OCI-LY3 (cell line): ENCODE measurements at regions not wholly inside any gene's neighbourhood (a gene's known extent, or its start where the extent isn't known, plus 50 kb on each side); places are given as distances from the start of the nearest gene placed in this dataset.

Source experiments
- EZH2phosphoT487 ChIP-seq: fragments of 200-600 bp; shearing (Covaris generic); IDR thresholded peaks from 2 replicates; pipeline ENCODE4 v1.6.1; 2018; ENCODE audit warnings: antibody characterized with exemption, mixed run types, low read depth
- TF ChIP-seq, protein P1 (sequence below): fragments of 200-600, 300-600 bp; sonication (generic); IDR thresholded peaks from 2 replicates; pipeline ENCODE4 v1.5.1; 2014; ENCODE audit warnings: antibody characterized with exemption, low read length, low read depth

DNA sequence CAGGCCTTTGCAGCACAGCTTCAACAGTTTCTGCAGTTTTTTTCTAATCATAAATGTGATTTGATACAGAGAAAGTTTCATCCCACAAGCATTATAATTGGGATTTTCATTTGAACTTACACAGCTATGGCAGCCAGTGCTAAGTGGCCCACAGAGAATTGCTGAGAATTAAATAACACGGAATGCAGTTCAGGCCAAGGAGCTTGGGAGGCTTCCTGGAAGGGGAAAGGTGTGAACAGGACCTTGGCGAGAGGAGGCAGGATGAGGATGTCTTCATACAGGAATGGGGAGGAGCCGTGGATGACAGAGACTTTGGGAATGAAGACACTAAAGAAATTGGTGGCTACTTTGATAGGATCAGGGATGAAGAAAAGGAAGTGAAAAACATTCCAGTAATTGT, 95.3 kb downstream of the ZNF22 start:
- TF ChIP-seq, protein P1, sequence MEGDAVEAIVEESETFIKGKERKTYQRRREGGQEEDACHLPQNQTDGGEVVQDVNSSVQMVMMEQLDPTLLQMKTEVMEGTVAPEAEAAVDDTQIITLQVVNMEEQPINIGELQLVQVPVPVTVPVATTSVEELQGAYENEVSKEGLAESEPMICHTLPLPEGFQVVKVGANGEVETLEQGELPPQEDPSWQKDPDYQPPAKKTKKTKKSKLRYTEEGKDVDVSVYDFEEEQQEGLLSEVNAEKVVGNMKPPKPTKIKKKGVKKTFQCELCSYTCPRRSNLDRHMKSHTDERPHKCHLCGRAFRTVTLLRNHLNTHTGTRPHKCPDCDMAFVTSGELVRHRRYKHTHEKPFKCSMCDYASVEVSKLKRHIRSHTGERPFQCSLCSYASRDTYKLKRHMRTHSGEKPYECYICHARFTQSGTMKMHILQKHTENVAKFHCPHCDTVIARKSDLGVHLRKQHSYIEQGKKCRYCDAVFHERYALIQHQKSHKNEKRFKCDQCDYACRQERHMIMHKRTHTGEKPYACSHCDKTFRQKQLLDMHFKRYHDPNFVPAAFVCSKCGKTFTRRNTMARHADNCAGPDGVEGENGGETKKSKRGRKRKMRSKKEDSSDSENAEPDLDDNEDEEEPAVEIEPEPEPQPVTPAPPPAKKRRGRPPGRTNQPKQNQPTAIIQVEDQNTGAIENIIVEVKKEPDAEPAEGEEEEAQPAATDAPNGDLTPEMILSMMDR: no peak
- TF ChIP-seq EZH2phosphoT487: no peak
